ENCODE measurements at regions not wholly inside any gene's neighbourhood (a gene's known extent, or its start where the extent isn't known, plus 50 kb on each side); places are given as distances from the start of the nearest gene placed in this dataset.

DNA sequence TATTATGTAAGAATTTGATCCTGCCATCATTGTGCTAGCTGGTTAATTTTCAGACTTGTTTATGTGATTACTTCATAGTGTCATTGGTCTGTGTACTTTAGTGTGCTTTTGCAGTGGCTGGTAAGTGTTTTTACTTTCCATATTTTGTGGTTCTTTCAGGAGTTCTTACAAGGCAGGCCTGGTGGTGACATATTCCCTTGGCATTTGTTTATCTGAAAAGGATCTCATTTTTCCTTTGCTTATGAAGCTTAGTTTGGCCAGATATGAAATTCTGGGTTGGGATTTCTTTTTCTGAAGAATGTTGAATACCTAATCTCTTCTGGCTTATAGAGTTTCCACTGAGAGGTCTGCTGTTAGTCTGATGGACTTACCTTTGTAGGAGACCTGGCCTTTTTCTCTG is 72.8 kb upstream of the MC4R start:
- H3K4me3 Mint-ChIP-seq: no peak overlapping the region
- no peak for DNase-seq
- H3K9me3 Mint-ChIP-seq: no peaks in the 10 kb centered on the region
- H3K27me3 Mint-ChIP-seq: no peaks in the 10 kb centered on the region
- no peak overlapping the region for H3K27ac Mint-ChIP-seq
- intact Hi-C loops (cut with micrococcal nuclease): no loop called here
- no peaks in the 10 kb centered on the region for H3K36me3 Mint-ChIP-seq (ENCODE audit: low read depth)
- H3K4me1 Mint-ChIP-seq: no peaks in the 10 kb centered on the region

GRCh38 chr18:60446821-60447220 is 74.2 kb upstream of the MC4R start:
- Mint-ChIP-seq H3K4me1 (no peaks in the 10 kb centered on the region), H3K4me3 (no peak overlapping the region), H3K27ac (no peak overlapping the region), H3K9me3 (no peaks in the 10 kb centered on the region), H3K27me3 (no peaks in the 10 kb centered on the region), H3K36me3 (ENCODE audit: low read depth) (no peaks in the 10 kb centered on the region)
- intact Hi-C loops (cut with micrococcal nuclease): no loop called here
- DNase-seq: no peak

DNA sequence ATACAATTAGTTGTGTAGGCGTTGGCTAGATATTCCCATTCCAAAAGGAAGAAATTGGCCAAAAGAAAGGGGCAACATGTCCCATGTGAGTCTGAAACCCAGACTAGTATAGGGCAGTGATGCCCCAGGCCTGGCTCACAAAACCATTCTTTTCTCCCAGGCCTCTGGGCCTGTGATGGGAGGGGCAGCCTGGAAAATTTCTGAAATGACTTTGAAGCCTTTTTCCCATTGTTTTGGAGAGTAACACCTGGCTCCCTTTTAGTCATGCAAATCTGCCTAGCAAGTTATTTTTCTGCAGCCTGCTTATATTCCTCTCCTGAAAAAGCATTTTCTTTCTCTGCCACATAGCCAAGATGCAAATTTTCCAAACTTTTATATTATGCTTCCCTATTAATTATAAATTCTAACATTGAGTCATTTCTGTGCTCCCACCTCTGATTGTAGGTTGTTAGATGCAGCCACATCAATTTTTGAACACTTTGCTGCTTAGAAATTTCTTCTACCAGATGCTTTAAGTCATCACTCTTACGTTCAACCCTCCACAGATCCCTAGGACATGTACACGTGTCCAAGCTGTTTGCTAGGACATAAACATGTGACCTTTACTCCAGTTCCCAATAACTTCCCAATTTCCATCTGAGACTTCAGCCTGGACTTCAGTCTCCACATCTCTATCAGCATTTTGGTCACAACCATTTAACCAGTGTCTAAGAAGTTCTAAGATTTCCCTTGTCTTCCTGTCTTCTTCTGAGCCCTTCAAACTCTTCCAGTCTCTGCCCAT is 76.1 kb upstream of the MC4R start:
- intact Hi-C loops (cut with micrococcal nuclease): no loop called here
- H3K4me3 Mint-ChIP-seq: no peak overlapping the region
- no peak for DNase-seq
- H3K36me3 Mint-ChIP-seq (ENCODE audit: low read depth): no peaks in the 10 kb centered on the region
- H3K9me3 Mint-ChIP-seq: no peaks in the 10 kb centered on the region
- no peaks in the 10 kb centered on the region for H3K27me3 Mint-ChIP-seq
- H3K27ac Mint-ChIP-seq: no peak overlapping the region
- no peaks in the 10 kb centered on the region for H3K4me1 Mint-ChIP-seq

- no peak overlapping the region for H3K4me3 Mint-ChIP-seq
- peaks cover 9% of the 10 kb centered on the region for H3K9me3 Mint-ChIP-seq
- DNase-seq: no peak
- intact Hi-C loops (cut with micrococcal nuclease): no loop called here
- H3K27me3 Mint-ChIP-seq: no peaks in the 10 kb centered on the region
- no peaks in the 10 kb centered on the region for H3K36me3 Mint-ChIP-seq (ENCODE audit: low read depth)
- no peaks in the 10 kb centered on the region for H3K4me1 Mint-ChIP-seq
- H3K27ac Mint-ChIP-seq: no peak overlapping the region
Observed at GRCh38 chr18:60452421-60452820, 79.8 kb upstream of the MC4R start.

DNA sequence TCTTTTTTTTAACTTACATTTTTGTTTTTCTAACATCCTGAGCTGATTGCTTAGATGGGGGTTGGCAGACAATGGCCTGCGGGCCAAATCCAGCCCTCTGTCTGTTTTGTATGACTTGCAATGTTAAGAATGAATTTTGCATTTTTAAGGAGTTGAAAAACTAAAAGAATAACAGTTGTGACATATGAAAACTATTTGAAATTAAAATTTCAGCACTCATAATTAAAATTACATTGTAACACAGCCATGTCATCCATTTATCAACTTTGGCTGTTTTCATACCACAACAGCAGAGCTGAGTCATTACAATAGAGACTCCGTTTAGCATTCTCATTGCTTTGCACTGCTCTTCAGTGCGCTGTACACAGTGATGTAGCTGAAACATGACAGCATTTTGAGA is 94.1 kb upstream of the MC4R start:
- H3K27me3 Mint-ChIP-seq: no peaks in the 10 kb centered on the region
- DNase-seq: no peak
- intact Hi-C loops (cut with micrococcal nuclease): no loop called here
- H3K36me3 Mint-ChIP-seq (ENCODE audit: low read depth): no peaks in the 10 kb centered on the region
- H3K4me3 Mint-ChIP-seq: no peak overlapping the region
- no peak overlapping the region for H3K27ac Mint-ChIP-seq
- H3K4me1 Mint-ChIP-seq: no peaks in the 10 kb centered on the region
- no peaks in the 10 kb centered on the region for H3K9me3 Mint-ChIP-seq

DNA sequence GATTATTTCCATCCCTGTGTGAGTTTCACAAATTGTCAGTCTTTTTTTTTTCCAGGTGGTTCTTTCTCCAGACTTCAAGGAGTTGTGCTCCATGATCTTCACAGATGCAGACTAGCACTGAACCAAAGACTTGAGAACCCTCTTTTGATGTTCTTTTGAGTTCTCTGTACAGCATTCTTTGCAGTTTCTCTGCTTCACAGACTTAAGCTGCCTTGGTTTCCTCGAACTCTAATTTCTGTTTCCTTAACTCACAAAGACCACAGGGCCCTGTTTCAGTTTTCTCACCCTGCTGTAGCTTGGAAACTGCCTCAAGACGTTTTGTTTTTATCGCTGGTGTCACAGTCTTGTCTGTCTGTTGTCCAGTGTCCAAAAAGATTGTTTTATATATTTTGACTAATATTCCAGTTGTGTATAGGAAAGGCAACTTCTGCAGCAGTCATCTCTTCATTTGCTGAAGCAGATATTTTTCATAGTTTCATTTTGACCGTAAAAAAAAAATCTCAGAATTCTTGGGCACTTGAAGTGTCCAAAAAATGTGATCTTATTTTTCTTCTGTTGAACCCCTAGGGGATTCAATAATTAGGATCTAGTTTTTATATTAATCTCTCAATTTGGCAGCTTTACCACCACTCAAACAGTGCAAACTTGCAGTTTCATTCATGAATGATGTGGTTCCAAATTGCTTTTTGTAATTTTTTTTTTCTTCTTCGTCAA is 97.0 kb upstream of the MC4R start:
- Mint-ChIP-seq H3K4me3 (no peak overlapping the region), H3K27me3 (no peaks in the 10 kb centered on the region), H3K36me3 (ENCODE audit: low read depth) (no peaks in the 10 kb centered on the region), H3K4me1 (no peaks in the 10 kb centered on the region), H3K27ac (no peak overlapping the region), H3K9me3 (no peaks in the 10 kb centered on the region)
- DNase-seq: no peak
- intact Hi-C loops (cut with micrococcal nuclease): no loop called here

DNA sequence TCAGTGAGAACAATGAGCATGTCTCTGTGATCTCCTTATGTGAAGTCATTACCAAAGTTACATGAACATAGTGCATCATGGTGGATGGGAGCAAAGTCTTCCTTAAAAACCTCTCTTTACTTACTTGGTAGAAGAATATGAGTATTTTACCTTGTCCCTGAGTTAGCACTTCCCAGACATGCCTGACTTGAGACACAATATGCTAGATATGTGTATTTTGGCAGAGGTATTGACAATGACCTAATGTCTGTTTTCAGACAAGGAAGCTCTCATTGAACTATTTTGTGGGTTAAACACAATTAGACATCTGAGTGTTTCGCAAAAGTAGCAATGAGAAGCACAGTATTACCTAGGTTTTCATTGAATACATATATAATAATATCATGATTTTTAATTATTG is 99.1 kb upstream of the MC4R start:
- Mint-ChIP-seq H3K27me3 (no peaks in the 10 kb centered on the region), H3K4me1 (no peaks in the 10 kb centered on the region), H3K36me3 (ENCODE audit: low read depth) (no peaks in the 10 kb centered on the region), H3K27ac (no peak overlapping the region), H3K9me3 (no peaks in the 10 kb centered on the region), H3K4me3 (no peak overlapping the region)
- intact Hi-C loops (cut with micrococcal nuclease): no loop called here
- no peak for DNase-seq

DNA sequence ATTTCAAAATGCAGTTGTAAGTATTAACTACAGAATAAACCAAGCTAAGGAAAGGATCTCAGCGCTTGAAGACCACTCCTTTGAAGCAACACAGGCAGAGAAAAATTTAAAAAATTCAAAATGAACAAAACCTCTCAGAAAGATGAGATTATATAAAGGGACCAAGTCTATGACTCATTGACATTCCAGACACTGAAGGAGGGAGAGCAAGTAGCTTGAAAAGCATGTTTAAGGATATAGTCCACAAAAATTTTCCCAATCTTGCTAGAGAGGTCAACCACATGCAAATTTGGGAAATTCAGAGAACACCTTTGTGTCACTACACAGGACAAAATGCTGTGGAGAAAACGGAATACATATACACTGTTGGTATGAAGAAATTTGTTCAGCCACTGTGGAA is 112.6 kb upstream of the MC4R start:
- Mint-ChIP-seq H3K27ac (no peak overlapping the region), H3K4me3 (no peak overlapping the region), H3K27me3 (no peaks in the 10 kb centered on the region), H3K9me3 (no peaks in the 10 kb centered on the region), H3K4me1 (no peaks in the 10 kb centered on the region), H3K36me3 (ENCODE audit: low read depth) (no peaks in the 10 kb centered on the region)
- intact Hi-C loops (cut with micrococcal nuclease): no loop called here
- DNase-seq: no peak

GRCh38 chr18:60493066-60493465 is 120.5 kb upstream of the MC4R start:
- Mint-ChIP-seq H3K4me1 (no peaks in the 10 kb centered on the region), H3K27me3 (no peaks in the 10 kb centered on the region), H3K4me3 (no peak overlapping the region), H3K9me3 (no peaks in the 10 kb centered on the region), H3K27ac (no peak overlapping the region), H3K36me3 (ENCODE audit: low read depth) (no peaks in the 10 kb centered on the region)
- DNase-seq: no peak
- intact Hi-C loops (cut with micrococcal nuclease): no loop called here

- no peaks in the 10 kb centered on the region for H3K9me3 Mint-ChIP-seq
- no peaks in the 10 kb centered on the region for H3K36me3 Mint-ChIP-seq (ENCODE audit: low read depth)
- H3K27me3 Mint-ChIP-seq: no peaks in the 10 kb centered on the region
- DNase-seq: no peak
- H3K4me3 Mint-ChIP-seq: no peak overlapping the region
- intact Hi-C loops (cut with micrococcal nuclease): no loop called here
- H3K27ac Mint-ChIP-seq: no peak overlapping the region
- H3K4me1 Mint-ChIP-seq: no peaks in the 10 kb centered on the region
Observed at GRCh38 chr18:60499675-60500074, 127.1 kb upstream of the MC4R start.

DNA sequence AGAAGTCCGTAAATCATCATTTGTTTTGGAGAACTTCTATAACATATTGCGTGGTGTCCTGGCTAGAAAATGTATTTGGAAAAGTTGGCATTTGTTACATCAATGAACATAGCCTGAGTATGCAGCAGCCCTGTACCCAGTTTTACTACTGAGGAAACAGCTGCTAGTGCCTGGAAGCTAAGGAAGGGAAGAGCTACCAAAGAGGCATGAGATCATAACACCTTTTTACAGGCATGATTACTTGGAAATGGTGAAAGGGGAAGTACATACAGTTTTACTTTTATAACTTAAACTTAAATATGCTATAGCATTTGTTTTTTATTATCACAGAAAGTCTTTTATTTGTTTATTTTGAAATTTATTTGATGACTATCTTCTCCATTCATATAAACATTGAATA is 128.4 kb upstream of the MC4R start:
- H3K27ac Mint-ChIP-seq: no peak overlapping the region
- H3K9me3 Mint-ChIP-seq: no peaks in the 10 kb centered on the region
- H3K36me3 Mint-ChIP-seq (ENCODE audit: low read depth): no peaks in the 10 kb centered on the region

GRCh38 chr18:60502591-60502990 is 130.0 kb upstream of the MC4R start:
- Mint-ChIP-seq H3K27me3 (no peaks in the 10 kb centered on the region), H3K9me3 (no peaks in the 10 kb centered on the region), H3K4me1 (no peaks in the 10 kb centered on the region), H3K36me3 (ENCODE audit: low read depth) (no peaks in the 10 kb centered on the region), H3K27ac (no peak overlapping the region), H3K4me3 (no peak overlapping the region)
- intact Hi-C loops (cut with micrococcal nuclease): no loop called here
- no peak for DNase-seq

More for the DNA sequence above, 128.4 kb upstream of the MC4R start:
- no peaks in the 10 kb centered on the region for H3K4me1 Mint-ChIP-seq
- intact Hi-C loops (cut with micrococcal nuclease): no loop called here
- H3K4me3 Mint-ChIP-seq: no peak overlapping the region
- no peak for DNase-seq
- no peaks in the 10 kb centered on the region for H3K27me3 Mint-ChIP-seq

DNA sequence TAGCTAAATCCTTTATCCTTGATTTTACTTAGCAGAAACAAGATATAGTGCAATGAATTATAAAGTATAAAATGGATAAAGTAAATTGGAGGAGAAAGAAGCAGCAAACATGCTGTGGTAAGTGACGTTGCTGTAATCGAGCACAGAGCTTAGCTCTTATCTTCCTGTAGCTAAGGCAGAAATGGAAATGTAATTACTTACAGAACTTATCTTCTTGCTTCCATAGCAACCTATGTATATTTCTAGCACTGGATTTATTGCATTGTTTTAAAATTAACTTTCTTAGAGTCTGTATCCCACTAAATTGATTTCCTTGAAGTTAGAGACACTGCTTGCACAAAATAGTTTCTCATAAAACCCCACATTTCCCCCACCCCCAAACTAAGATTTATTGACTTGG is 130.6 kb upstream of the MC4R start:
- no peaks in the 10 kb centered on the region for H3K4me1 Mint-ChIP-seq
- H3K27me3 Mint-ChIP-seq: no peaks in the 10 kb centered on the region
- DNase-seq: no peak
- no peak overlapping the region for H3K27ac Mint-ChIP-seq
- no peaks in the 10 kb centered on the region for H3K9me3 Mint-ChIP-seq
- no peaks in the 10 kb centered on the region for H3K36me3 Mint-ChIP-seq (ENCODE audit: low read depth)
- no peak overlapping the region for H3K4me3 Mint-ChIP-seq
- intact Hi-C loops (cut with micrococcal nuclease): no loop called here

DNA sequence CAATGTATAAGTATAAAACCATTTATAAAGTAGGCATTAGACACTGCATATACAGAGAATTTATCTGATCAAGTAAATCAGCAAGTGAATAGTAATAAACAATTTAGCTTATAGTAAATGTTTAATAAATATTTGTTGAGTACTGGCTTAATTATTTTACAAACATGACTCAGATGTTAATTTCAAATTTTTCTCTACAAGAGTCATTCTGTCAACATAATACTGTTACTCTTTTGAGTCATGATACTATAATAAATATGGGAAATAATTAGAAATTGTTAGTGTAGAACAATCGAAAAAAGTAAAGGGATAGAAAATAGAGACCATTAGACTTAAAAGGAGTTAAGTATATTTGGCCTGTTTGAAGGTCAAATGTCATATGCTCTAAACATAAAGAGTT is 133.6 kb upstream of the MC4R start:
- H3K9me3 Mint-ChIP-seq: no peaks in the 10 kb centered on the region
- intact Hi-C loops (cut with micrococcal nuclease): no loop called here
- H3K27me3 Mint-ChIP-seq: no peaks in the 10 kb centered on the region
- H3K36me3 Mint-ChIP-seq (ENCODE audit: low read depth): no peaks in the 10 kb centered on the region
- H3K27ac Mint-ChIP-seq: no peak overlapping the region
- DNase-seq: no peak
- H3K4me1 Mint-ChIP-seq: no peaks in the 10 kb centered on the region
- no peak overlapping the region for H3K4me3 Mint-ChIP-seq

DNA sequence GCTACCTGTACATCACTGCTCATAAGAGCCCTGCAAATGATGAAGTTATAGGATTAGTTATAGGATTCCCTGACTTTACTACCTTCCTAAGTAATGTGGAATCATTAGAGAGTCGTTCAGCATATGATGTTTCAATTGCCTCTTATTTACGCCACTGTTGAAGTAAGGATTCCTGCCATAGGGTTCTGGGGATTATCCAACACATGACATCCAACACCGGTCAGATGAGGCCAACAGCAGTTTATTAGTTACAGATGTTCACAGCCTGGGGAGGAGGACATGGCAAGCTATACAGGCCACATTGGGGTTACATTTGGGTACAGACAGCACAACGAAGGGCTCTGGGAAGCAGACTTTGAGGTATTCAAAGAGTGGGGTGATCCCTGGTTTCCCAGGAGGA is 134.1 kb upstream of the MC4R start:
- H3K36me3 Mint-ChIP-seq (ENCODE audit: low read depth): no peaks in the 10 kb centered on the region
- no peaks in the 10 kb centered on the region for H3K4me1 Mint-ChIP-seq
- H3K4me3 Mint-ChIP-seq: no peak overlapping the region
- H3K27me3 Mint-ChIP-seq: no peaks in the 10 kb centered on the region
- intact Hi-C loops (cut with micrococcal nuclease): no loop called here
- H3K27ac Mint-ChIP-seq: no peak overlapping the region
- DNase-seq: no peak
- no peaks in the 10 kb centered on the region for H3K9me3 Mint-ChIP-seq
